Keratinocyte (primary cell): ENCODE measurements at regions not wholly inside any gene's neighbourhood (a gene's known extent, or its start where the extent isn't known, plus 50 kb on each side); places are given as distances from the start of the nearest gene placed in this dataset.

Experiments used
- CTCF ChIP-seq, 3 experiments: IDR thresholded peaks in 1 of 3; conservative IDR thresholded peaks in 1 of 3; optimal IDR thresholded peaks in 1 of 3; 2 replicates in 2 of 3; 3 replicates in 1 of 3; pipeline versions ENCODE3 to v1.5.1; 2011; ENCODE audit warnings: low read length in 3 of 3, mild to moderate bottlenecking in 3 of 3, moderate library complexity in 2 of 3, control low read depth in 1 of 3, inconsistent platforms in 1 of 3; ENCODE audit not compliant: insufficient read depth in 2 of 3; ENCODE audit errors: extremely low read depth in 1 of 3
- EZH2 ChIP-seq: IDR thresholded peaks from one replicate; pipeline ENCODE4 v1.6.1; 2012; ENCODE audit warnings: inconsistent platforms, mild to moderate bottlenecking, low read length, moderate library complexity

- no peak for TF ChIP-seq CTCF (optimal IDR thresholded peaks at IDR 0.05 in 1 of 3, IDR thresholded peaks at IDR 0.05 in 1 of 3, conservative IDR thresholded peaks at IDR 0.05 in 1 of 3; ENCODE audit: extremely low read depth in 1 of 3, insufficient read depth in 2 of 3, low read length in 3 of 3)
- TF ChIP-seq EZH2, result no peak
These were observed 128.4 kb downstream of the TTC8 start for GRCh38 chr14:88952901-88953300.
